BJ (cell line): ENCODE measurements at regions not wholly inside any gene's neighbourhood (a gene's known extent, or its start where the extent isn't known, plus 50 kb on each side); places are given as distances from the start of the nearest gene placed in this dataset.

Source experiments
- CTCF ChIA-PET: fragments of 350-600 bp; formaldehyde crosslinking; extraction: SDS; loops from one replicate; lab custom pipeline; 2021; ENCODE audit warnings: antibody characterized with exemption, inconsistent platforms; lab: Yijun Ruan, JAX
- POLR2A ChIA-PET: fragments of 300-600 bp; sonication (Branson Sonifier 250); formaldehyde crosslinking; extraction: SDS; loops from one replicate; lab custom pipeline; 2021; ENCODE audit warnings: antibody characterized with exemption; lab: Charles Lee
- DNase-seq: peaks from one replicate; pipeline ENCODE4 v3.0.0-alpha.2; 2011; ENCODE audit warnings: low read depth
- H3K27me3 ChIP-seq: 2 replicates; pipeline ENCODE4 v1.6.0; 2011; ENCODE audit warnings: low read length; ENCODE audit not compliant: control insufficient read depth, insufficient read depth
- H3K36me3 ChIP-seq: 2 replicates; pipeline ENCODE4 v1.5.1; 2011; ENCODE audit warnings: low read length; ENCODE audit not compliant: control insufficient read depth, insufficient read depth
- H3K4me3 ChIP-seq: 2 replicates; pipeline ENCODE4 v1.5.1; 2011; ENCODE audit warnings: low read depth, mild to moderate bottlenecking, control low read depth, low read length
- TF ChIP-seq, protein P1 (sequence below): IDR thresholded peaks from 2 replicates; pipeline ENCODE4 v1.5.1; 2011; ENCODE audit warnings: low read depth, mild to moderate bottlenecking, control low read depth, inconsistent platforms, low read length, moderate library complexity; ENCODE audit not compliant: insufficient read depth

GRCh38 chr9:81344366-81344765 lies 345.0 kb downstream of the TLE1 start:
- POLR2A ChIA-PET = no interaction called here

GRCh38 chr9:81335879-81336421 lies 353.4 kb downstream of the TLE1 start:
- TF ChIP-seq, protein P1, sequence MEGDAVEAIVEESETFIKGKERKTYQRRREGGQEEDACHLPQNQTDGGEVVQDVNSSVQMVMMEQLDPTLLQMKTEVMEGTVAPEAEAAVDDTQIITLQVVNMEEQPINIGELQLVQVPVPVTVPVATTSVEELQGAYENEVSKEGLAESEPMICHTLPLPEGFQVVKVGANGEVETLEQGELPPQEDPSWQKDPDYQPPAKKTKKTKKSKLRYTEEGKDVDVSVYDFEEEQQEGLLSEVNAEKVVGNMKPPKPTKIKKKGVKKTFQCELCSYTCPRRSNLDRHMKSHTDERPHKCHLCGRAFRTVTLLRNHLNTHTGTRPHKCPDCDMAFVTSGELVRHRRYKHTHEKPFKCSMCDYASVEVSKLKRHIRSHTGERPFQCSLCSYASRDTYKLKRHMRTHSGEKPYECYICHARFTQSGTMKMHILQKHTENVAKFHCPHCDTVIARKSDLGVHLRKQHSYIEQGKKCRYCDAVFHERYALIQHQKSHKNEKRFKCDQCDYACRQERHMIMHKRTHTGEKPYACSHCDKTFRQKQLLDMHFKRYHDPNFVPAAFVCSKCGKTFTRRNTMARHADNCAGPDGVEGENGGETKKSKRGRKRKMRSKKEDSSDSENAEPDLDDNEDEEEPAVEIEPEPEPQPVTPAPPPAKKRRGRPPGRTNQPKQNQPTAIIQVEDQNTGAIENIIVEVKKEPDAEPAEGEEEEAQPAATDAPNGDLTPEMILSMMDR = no peak
- no peaks in the 10 kb centered on the region for H3K27me3 ChIP-seq
- ChIA-PET CTCF (interaction anchor here (0.8 kb wide), 1 partner anchor 8 kb away, joined by 3 read pairs; no protein-coding TSS in a partner anchor), POLR2A (no interaction called here)
- no peak overlapping the region for H3K4me3 ChIP-seq
- no peak for DNase-seq
- H3K36me3 ChIP-seq = no peaks in the 10 kb centered on the region

More at GRCh38 chr9:81344366-81344765, 345.0 kb downstream of the TLE1 start:
- CTCF ChIA-PET = no interaction called here
- H3K4me3 ChIP-seq = no peak overlapping the region
- DNase-seq = no peak
- H3K36me3 ChIP-seq = no peaks in the 10 kb centered on the region
- TF ChIP-seq, protein P1 = no peak
- H3K27me3 ChIP-seq = no peaks in the 10 kb centered on the region

GRCh38 chr9:81321551-81321950 lies 367.8 kb downstream of the TLE1 start:
- DNase-seq = no peak
- POLR2A ChIA-PET = no interaction called here
- Histone ChIP-seq H3K36me3 (no peaks in the 10 kb centered on the region), H3K4me3 (no peak overlapping the region), H3K27me3 (0 out of 2 replicates have a peak, but pooled peaks cover 1% of the 10 kb centered on the region)
- CTCF ChIA-PET = no interaction called here
- TF ChIP-seq, protein P1 = no peak

- Histone ChIP-seq H3K36me3 (no peaks in the 10 kb centered on the region), H3K27me3 (0 out of 2 replicates have a peak, but pooled peaks cover 1% of the 10 kb centered on the region), H3K4me3 (no peak overlapping the region)
- ChIA-PET POLR2A (no interaction called here), CTCF (no interaction called here)
- TF ChIP-seq, protein P1 = no peak
- no peak for DNase-seq
These were observed 368.4 kb downstream of the TLE1 start for GRCh38 chr9:81320909-81321482.

DNA sequence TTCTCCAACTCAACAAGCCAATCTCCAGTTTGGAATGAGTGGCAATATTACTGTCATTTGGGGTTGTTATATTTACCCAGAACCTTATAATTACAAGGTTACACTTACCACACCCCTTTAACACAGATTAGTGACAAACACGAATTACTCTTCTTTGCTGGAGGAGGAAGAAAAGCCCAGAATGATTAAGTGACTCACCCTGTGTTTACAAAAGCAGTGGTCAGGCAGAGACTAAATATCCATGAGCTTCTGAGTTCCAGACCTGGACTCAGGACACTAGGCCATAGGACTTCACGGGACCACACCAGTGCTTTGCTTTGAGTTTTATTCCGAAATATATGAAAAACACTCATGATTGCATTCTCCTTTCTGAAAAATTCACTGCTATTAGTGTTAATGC lies 370.8 kb downstream of the TLE1 start:
- ChIA-PET CTCF (no interaction called here), POLR2A (interaction anchor here (0.6 kb wide), 1 partner anchor 1318 kb away, joined by 8 read pairs; no protein-coding TSS in a partner anchor)
- DNase-seq = no peak
- Histone ChIP-seq H3K36me3 (no peaks in the 10 kb centered on the region), H3K4me3 (no peak overlapping the region), H3K27me3 (0 out of 2 replicates have a peak, but pooled peaks cover 1% of the 10 kb centered on the region)
- TF ChIP-seq, protein P1 = no peak
